GM12874 (cell line): ENCODE measurements at regions not wholly inside any gene's neighbourhood (a gene's known extent, or its start where the extent isn't known, plus 50 kb on each side); places are given as distances from the start of the nearest gene placed in this dataset.
A peak's percentile ranks its signal among the peaks of the same experiment; 100 is the strongest.

Experiments used
- CTCF ChIP-seq: IDR thresholded peaks from 2 replicates; pipeline ENCODE4 v1.5.1; 2011; ENCODE audit warnings: low read depth, mild to moderate bottlenecking, control low read depth, low read length, moderate library complexity; ENCODE audit not compliant: insufficient read depth

- no peak for TF ChIP-seq CTCF
These were observed 522.7 kb downstream of the HTR1A start for GRCh38 chr5:63439537-63439936.

GRCh38 chr5:63409737-63410136, 552.5 kb downstream of the HTR1A start:
- no peak for TF ChIP-seq CTCF

- TF ChIP-seq CTCF: no peak
These were observed 553.3 kb downstream of the HTR1A start for GRCh38 chr5:63408984-63409383.

GRCh38 chr5:63401436-63402046, 560.7 kb downstream of the HTR1A start:
- peak; percentile 63 for TF ChIP-seq CTCF

- no peak for TF ChIP-seq CTCF
These were observed 562.2 kb downstream of the HTR1A start for GRCh38 chr5:63400079-63400478.

GRCh38 chr5:63398346-63398745, 563.9 kb downstream of the HTR1A start:
- TF ChIP-seq CTCF: no peak

GRCh38 chr5:63375851-63376250, 586.4 kb downstream of the HTR1A start:
- no peak for TF ChIP-seq CTCF

GRCh38 chr5:63374085-63374484, 588.2 kb downstream of the HTR1A start:
- TF ChIP-seq CTCF: no peak
